NCI-H1092 treated with DMSO at 0.1 percent for 48 hours (cell line): ENCODE measurements at regions not wholly inside any gene's neighbourhood (a gene's known extent, or its start where the extent isn't known, plus 50 kb on each side); places are given as distances from the start of the nearest gene placed in this dataset.

Source experiments
- DNase-seq: peaks from one replicate; lab custom pipeline; 2025; lab: John Stamatoyannopoulos, UW

GRCh38 chr10:118175148-118175547 is 128.4 kb upstream of the RAB11FIP2 start:
- DNase-seq: no peak

- DNase-seq: no peak
Observed at GRCh38 chr10:118173296-118173695, 126.6 kb upstream of the RAB11FIP2 start.

DNA sequence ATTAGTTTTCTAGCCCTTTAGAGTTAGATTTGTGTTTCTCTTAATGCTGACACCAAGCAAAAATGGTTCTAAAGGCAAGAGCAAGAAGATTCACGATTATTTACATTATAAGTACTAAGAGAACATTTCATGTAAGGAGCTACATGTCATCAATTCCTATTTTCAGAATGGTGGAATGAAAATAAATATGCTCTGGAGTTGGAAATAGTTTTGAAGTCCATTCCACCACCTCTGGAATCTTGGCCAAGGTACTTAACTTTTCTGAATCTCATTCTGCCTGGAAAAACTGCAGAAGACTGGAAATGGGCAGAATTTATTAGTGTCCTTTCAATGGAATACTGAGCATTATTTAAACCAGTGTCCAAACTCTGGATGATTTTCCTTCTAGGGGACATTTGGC is 125.1 kb upstream of the RAB11FIP2 start:
- DNase-seq: no peak

DNA sequence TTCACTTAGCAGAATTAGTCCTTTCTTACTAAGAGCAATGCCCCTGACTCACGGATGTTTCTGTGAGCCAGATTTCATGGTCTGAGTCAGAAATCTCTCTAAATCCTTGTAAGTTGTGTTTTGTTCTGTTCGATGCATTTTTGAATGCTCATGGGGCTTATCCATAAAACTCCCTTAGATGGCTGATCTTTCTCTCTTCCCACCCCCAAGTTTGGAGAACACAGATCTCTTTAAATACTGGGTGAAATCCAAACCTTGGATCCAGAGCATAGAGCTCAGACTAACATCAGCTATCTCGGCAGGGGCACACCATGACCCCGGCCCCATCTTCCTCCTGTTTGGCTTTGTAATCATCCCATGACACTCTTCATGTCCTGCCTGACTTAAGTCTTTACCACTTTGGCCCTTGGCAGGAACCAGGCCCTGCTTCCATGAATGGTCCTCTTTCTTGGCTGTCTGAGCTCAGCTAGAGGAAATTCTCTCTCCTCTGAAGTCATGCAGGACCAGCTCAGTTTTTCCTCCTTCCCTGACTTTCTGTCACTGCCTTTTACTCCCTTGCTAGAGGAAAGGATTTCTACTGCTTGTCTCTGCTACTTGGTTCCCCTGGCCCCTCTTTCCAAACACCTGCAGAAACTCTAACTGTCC is 120.4 kb upstream of the RAB11FIP2 start:
- DNase-seq: no peak

GRCh38 chr10:118163217-118163616 is 116.5 kb upstream of the RAB11FIP2 start:
- no peak for DNase-seq

- DNase-seq: no peak
Observed at GRCh38 chr10:118161461-118162246, 114.9 kb upstream of the RAB11FIP2 start.

- DNase-seq: no peak
Observed at GRCh38 chr10:118153287-118153686, 106.5 kb upstream of the RAB11FIP2 start.

DNA sequence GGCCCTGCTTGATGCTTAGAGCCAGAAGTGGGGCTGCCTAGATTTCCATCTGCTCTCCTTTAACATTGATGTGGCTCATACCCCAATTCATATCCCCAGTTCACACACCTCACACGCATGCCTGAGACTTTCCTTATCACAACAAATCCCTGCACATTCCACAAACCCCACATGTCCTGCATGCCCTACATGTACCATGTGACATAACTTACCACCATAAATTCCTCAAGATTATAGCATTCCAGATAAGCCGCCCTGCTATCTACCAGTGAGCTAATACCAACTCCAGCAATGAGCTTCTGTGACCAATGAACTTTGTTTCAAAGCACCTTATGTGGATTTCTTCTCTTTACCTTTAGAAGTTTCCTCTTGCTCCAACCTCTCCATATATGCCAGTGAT is 104.7 kb upstream of the RAB11FIP2 start:
- DNase-seq: no peak

- no peak for DNase-seq
Observed at GRCh38 chr10:118148247-118148646, 101.5 kb upstream of the RAB11FIP2 start.

- no peak for DNase-seq
Observed at GRCh38 chr10:118145256-118145655, 98.5 kb upstream of the RAB11FIP2 start.

GRCh38 chr10:118141471-118141870 is 94.7 kb upstream of the RAB11FIP2 start:
- DNase-seq: no peak

DNA sequence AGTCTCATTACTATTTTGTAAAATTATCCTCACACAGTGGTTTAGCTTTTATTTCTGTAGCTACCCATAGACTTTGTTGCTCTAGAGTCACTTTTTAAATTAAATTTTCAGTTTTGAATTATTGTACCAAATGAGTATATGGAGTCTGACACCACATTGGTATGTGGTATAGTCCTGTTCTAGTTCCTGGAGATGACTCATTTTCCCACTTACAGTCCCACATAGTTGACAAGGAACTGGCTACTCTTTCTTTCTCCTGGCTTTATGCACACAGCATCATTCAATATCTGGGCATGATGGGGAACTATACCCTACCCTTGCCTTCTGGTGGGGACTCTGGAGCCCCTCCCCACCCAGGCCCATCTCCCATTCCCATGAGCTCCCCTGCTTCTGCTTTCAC is 92.6 kb upstream of the RAB11FIP2 start:
- no peak for DNase-seq

GRCh38 chr10:118128675-118129074 is 81.9 kb upstream of the RAB11FIP2 start:
- DNase-seq: no peak

GRCh38 chr10:118118716-118119115 is 72.0 kb upstream of the RAB11FIP2 start:
- no peak for DNase-seq

DNA sequence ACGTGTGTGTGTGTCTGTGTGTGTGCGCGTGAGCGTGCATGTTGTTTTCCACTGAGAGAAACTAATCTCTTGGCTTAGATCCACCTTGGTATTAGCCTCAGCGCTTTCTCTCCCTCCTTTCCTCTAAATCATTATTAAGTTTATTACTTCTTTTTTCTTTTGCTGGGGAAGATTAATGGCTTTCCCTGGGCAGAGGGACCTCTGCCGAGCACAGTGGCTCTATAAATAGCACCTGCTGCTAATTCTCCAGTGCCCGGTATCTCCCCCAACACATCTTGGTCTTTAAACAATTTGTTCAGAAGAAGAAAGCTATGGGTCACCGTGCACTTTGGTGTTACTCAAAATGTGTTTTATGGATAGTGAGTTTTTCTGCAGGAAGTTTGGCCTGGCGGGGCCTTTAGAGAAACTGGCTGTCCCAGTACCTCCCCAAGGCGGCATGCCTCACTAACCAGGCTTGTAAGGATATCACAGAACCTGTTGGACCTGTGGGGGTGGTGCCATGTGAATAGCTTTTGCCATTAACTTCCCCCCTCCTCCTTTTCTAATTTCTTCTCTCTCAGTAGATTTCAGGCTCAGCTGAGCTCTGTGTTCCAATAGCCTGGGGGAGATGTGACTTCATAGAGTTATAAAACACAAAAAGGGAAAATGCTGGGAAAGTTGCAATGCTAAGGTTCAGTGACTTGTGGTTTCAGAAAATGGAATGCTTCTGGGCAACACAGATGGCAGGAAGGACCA is 70.1 kb upstream of the RAB11FIP2 start:
- DNase-seq: no peak

DNA sequence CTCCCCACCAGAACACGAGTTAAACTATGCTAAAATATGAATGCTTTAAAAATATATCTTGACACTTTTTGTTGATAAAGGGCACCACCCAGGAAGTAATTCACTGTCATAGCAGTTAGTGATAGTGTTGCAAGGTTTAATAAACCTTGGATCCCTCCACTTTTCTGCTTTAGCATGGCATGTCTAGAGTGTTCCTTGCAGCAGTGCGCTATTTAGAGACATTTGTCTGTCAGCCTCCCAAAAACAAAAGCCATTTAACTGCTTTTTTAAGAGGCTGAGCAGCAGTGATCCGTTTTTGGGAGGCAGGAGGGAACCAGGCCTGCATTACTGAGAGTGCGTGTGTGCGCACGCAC is 69.6 kb upstream of the RAB11FIP2 start:
- no peak for DNase-seq

DNA sequence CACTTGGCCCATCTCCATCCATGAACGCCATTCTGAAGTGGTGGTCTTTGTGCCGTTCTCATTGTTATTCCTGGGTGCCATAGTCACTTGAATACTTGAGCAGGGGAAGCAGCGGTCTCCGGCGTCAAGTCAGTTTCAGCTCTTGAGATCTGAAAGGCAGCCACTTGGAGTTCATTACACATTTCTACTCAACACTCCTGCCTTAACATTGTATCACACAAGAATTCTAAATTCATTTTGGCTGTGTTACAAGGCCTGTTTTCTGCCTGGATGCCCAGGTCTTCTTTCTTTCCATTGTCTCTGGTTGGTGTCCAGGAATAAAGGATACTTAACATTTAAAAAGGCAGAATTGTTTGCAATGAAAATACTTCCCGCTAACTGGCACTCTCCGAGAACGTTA is 69.0 kb upstream of the RAB11FIP2 start:
- DNase-seq: no peak

GRCh38 chr10:118114992-118115391 is 68.3 kb upstream of the RAB11FIP2 start:
- DNase-seq: no peak

DNA sequence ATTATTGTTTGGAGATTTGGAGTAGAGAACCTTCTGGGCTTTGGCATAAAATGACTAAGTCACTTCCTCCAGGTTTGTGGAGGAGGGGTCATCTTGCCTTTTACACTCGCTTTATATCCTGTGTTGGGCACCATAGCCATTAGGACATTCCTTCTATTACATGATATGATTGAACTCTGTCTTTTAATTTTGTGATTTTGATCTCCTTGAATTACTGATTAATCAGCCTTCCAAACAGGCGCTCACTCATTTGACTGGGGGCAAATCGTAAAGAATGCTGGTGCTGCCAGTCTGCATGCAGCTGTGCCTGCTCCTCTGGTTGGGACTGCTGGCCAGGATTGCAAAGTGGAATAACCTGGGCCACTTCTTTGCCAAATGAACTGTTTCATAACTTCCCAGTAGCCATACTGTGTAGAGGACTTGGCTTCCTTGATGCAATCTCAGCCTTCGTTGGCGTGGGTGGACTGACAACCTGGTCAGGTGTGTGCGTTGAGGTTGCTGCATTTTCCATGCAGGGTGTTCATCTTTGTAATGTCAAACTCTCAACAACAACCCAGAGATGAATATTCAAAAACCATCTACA is 65.9 kb upstream of the RAB11FIP2 start:
- DNase-seq: no peak

DNA sequence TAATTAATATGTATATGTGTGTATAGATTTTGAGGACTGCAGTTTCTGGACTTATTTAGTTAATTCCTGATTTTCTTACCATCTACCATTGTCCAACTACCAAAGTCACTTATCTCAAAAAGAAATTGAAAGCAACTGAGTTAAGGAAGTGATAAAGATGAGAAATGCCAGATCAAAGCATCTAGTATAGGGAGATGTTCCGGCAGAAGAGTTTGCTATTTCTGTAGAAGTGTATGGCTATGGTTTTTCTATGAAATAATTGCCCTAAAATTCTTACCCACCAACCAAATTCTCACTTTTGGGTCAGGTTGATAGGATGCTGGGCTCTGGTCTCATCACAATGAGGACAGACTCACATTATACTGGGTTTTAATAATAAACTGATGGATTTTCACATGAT is 64.0 kb upstream of the RAB11FIP2 start:
- DNase-seq: no peak

DNA sequence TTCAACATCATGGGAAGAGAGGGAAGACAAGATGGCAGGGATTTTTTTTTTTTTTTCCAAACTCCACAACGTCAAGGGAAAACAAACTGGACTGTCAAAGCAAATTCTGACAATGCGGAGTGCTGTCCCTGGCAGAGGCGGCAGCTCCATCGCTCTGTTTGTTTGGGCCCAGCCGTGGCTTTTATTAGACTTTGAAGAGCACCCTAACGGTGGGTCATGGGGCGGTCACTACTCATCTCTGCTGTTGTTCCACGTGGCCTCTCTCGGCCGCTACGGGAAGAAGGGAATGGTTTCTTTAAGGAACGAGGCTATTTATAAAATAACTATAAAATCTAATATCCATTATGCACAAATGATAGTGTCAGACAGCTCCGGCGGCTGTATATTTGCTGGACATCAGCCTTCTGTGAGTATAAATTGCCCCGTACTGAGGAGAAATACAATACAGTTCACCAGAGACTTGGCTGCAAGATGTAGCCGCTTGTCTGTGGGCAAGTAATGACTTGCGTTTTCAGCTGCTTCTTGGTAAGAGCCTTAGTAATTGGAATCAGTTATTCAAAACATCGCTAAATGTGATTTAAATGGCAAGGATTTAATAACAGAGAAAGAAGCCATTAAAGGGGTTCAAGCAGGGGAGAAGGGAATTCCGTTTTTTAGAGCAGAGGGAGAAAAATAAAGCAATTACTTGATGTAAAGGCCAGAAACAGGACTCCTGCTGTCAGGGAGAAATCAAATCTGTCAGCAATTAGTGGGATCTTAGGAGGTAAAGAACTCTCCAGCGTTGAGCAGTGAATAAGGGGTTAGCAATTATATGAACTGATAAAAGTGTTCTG is 61.7 kb upstream of the RAB11FIP2 start:
- peak; percentile 74 for DNase-seq

GRCh38 chr10:118107541-118107940 is 60.8 kb upstream of the RAB11FIP2 start:
- no peak for DNase-seq
